GM12878 (cell line): ENCODE measurements at regions not wholly inside any gene's neighbourhood (a gene's known extent, or its start where the extent isn't known, plus 50 kb on each side); places are given as distances from the start of the nearest gene placed in this dataset.
"Not testable (repeated sequence)": the region's sequence is repeated elsewhere in the genome, so short reads cannot be mapped to it uniquely, and the experiment has no call there.

Source experiments
- ATAC-seq: fragments of 200-7000 bp; cut with Tn5 transposase; 3 replicates; pipeline ENCODE4 v1.9.1; 2020; ENCODE audit warnings: mild to moderate bottlenecking, moderate library complexity
- BruUV-seq: library from RNA; stranded (reverse); fragments of 400-500 nt; replicated peaks from 2 replicates; lab custom pipeline; 2021; lab: Mats Ljungman, UMichigan
- CTCF ChIA-PET: fragments of 300-600 bp; sonication (Branson Sonifier 250); formaldehyde crosslinking; extraction: SDS; loops from one replicate; lab custom pipeline; 2021; ENCODE audit warnings: inconsistent platforms; lab: Yijun Ruan, JAX
- POLR2A ChIA-PET: fragments of 350-600 bp; formaldehyde crosslinking; extraction: SDS; loops from one replicate; lab custom pipeline; 2021; ENCODE audit warnings: inconsistent platforms; lab: Charles Lee
- RAD21 ChIA-PET: fragments of 300-600 bp; sonication (Branson Sonifier 250); formaldehyde crosslinking; loops from one replicate; lab custom pipeline; 2023; ENCODE audit warnings: antibody characterized with exemption; ENCODE audit not compliant: unreplicated experiment; lab: Charles Lee
- SMC1A ChIA-PET: fragments of 300-600 bp; sonication (Branson Sonifier 250); formaldehyde crosslinking; loops from one replicate; lab custom pipeline; 2023; ENCODE audit not compliant: unreplicated experiment, uncharacterized antibody; lab: Charles Lee
- DNase-seq: peaks from one replicate; pipeline ENCODE4 v3.0.0-alpha.2; 2011; ENCODE audit warnings: low read depth, low spot score
- FAIRE-seq: peaks from 3 replicates; lab custom pipeline; 2011; peaks lifted over from hg19 to GRCh38; lab: Jason Lieb, UNC
- H2AFZ ChIP-seq: 2 replicates; pipeline ENCODE4 v1.6.0; 2011; ENCODE audit warnings: low read depth, low read length, control low read depth; ENCODE audit not compliant: control insufficient read depth
- H3K27ac ChIP-seq: 2 replicates; pipeline ENCODE4 v1.5.1; 2011; ENCODE audit warnings: control low read depth; ENCODE audit not compliant: control insufficient read depth, insufficient read depth
- H3K27me3 ChIP-seq, 2 experiments: replicated peaks in 1 of 2; 2 replicates each; pipeline versions ENCODE4 v1.6.0 to v1.6.1; 2011; ENCODE audit warnings: low read length in 1 of 2; ENCODE audit not compliant: control insufficient read depth in 2 of 2, insufficient read depth in 2 of 2
- H3K36me3 ChIP-seq, 2 experiments: 2 replicates each; pipeline ENCODE4 v1.5.1; 2011; ENCODE audit warnings: low read length in 1 of 2; ENCODE audit not compliant: control insufficient read depth in 2 of 2, insufficient read depth in 2 of 2
- H3K4me1 ChIP-seq: 2 replicates; pipeline ENCODE4 v1.6.1; 2011; ENCODE audit warnings: mild to moderate bottlenecking, low read length, moderate library complexity, mixed read lengths; ENCODE audit not compliant: control insufficient read depth, insufficient read depth
- H3K4me2 ChIP-seq: 2 replicates; pipeline ENCODE4 v1.6.0; 2011; ENCODE audit warnings: control low read depth; ENCODE audit not compliant: control insufficient read depth, insufficient read depth
- H3K4me3 ChIP-seq: fragments of 200-600 bp; sonication (generic); 2 replicates; pipeline ENCODE4 v1.5.1; 2016
- H3K79me2 ChIP-seq: 2 replicates; pipeline ENCODE4 v1.6.0; 2011; ENCODE audit warnings: low read length; ENCODE audit not compliant: control insufficient read depth, insufficient read depth
- H3K9ac ChIP-seq: 2 replicates; pipeline ENCODE4 v1.8.0; 2011; ENCODE audit warnings: low read length, control low read depth, mixed read lengths; ENCODE audit not compliant: control insufficient read depth, insufficient read depth
- H3K9me3 ChIP-seq: replicated peaks from 3 replicates; pipeline ENCODE4 v1.5.1; 2011; ENCODE audit warnings: mild to moderate bottlenecking, low read length; ENCODE audit not compliant: control insufficient read depth, insufficient read depth
- H4K20me1 ChIP-seq: 2 replicates; pipeline ENCODE4 v1.6.0; 2011; ENCODE audit not compliant: control insufficient read depth, insufficient read depth
- HSF1 ChIP-seq: fragments of 150-350 bp; IDR thresholded peaks from 2 replicates; pipeline ENCODE4 v1.6.1; 2014; ENCODE audit warnings: mild to moderate bottlenecking, low read depth, low read length
- IKZF1 ChIP-seq: fragments of 450-650 bp; conservative IDR thresholded peaks from 2 replicates; pipeline ENCODE4 v1.6.1; 2017; ENCODE audit warnings: antibody characterized with exemption, mild to moderate bottlenecking
- MEF2A ChIP-seq: IDR thresholded peaks from 2 replicates; pipeline ENCODE4 v1.6.1; 2011; ENCODE audit warnings: low read depth, mild to moderate bottlenecking, low read length, moderate library complexity; ENCODE audit not compliant: insufficient read depth
- POLR2AphosphoS5 ChIP-seq: IDR thresholded peaks from 2 replicates; pipeline ENCODE4 v1.6.1; 2011; ENCODE audit warnings: mild to moderate bottlenecking, low read length, inconsistent platforms
- RCOR1 ChIP-seq: conservative IDR thresholded peaks from 2 replicates; pipeline ENCODE4 v1.6.1; 2012; ENCODE audit warnings: low read depth, low read length, improper control_type of control experiment
- SIX5 ChIP-seq: IDR thresholded peaks from 2 replicates; pipeline ENCODE4 v1.6.1; 2011; ENCODE audit warnings: mild to moderate bottlenecking, low read depth, low read length, moderate library complexity; ENCODE audit not compliant: severe bottlenecking
- SMARCA5 ChIP-seq: fragments of 450-650 bp; IDR thresholded peaks from 2 replicates; pipeline ENCODE4 v1.6.1; 2017; ENCODE audit warnings: mild to moderate bottlenecking
- SREBF2 ChIP-seq: IDR thresholded peaks from 2 replicates; pipeline ENCODE4 v1.6.1; 2012; ENCODE audit warnings: mild to moderate bottlenecking, low read length
- SRF ChIP-seq, 2 experiments: IDR thresholded peaks; 2 replicates each; pipeline ENCODE4 v1.6.1; 2011; ENCODE audit warnings: low read depth in 2 of 2, low read length in 2 of 2, mild to moderate bottlenecking in 1 of 2, moderate library complexity in 1 of 2
- ZBED1 ChIP-seq: IDR thresholded peaks from 2 replicates; pipeline ENCODE4 v1.6.1; 2016; ENCODE audit warnings: borderline replicate concordance
- WGBS: methylation state at CpG from one replicate; pipeline ENCODE4 v1.1.6; 2016; ENCODE audit warnings: low lambda C conversion rate; ENCODE audit not compliant: insufficient replicate concordance, insufficient coverage; ENCODE audit errors: missing lambda C conversion rate; 5-methylcytosine and 5-hydroxymethylcytosine counted together
- in situ Hi-C: fragments of 300-500 bp; cut with MboI; formaldehyde crosslinking; loops from 9 replicates; pipeline ENCODE4 v1.14.3; 2018; ENCODE audit warnings: mixed read lengths
- intact Hi-C: fragments of 100-400 bp; cut with micrococcal nuclease; formaldehyde crosslinking; loops from one replicate; pipeline ENCODE4 v1.14.2; 2022; ENCODE audit not compliant: unreplicated experiment
- TF ChIP-seq, protein P1 (sequence below): fragments of 450-650 bp; IDR thresholded peaks from 2 replicates; pipeline ENCODE4 v1.6.1; 2014; ENCODE audit warnings: mild to moderate bottlenecking
- TF ChIP-seq, protein P2 (sequence below): fragments of 450-650 bp; IDR thresholded peaks from 2 replicates; pipeline ENCODE4 v1.6.1; 2018; ENCODE audit warnings: borderline replicate concordance, mild to moderate bottlenecking; ENCODE audit not compliant: partially characterized antibody

- POLR2A ChIA-PET, RAD21 ChIA-PET, FAIRE-seq, H4K20me1 ChIP-seq, BruUV-seq, CTCF ChIA-PET, H3K27me3 ChIP-seq, intact Hi-C loops, H3K27ac ChIP-seq, H3K4me2 ChIP-seq, H3K4me1 ChIP-seq, H3K4me3 ChIP-seq, DNase-seq, H3K9me3 ChIP-seq, H3K79me2 ChIP-seq, H3K36me3 ChIP-seq, in situ Hi-C loops, ATAC-seq, H2AFZ ChIP-seq, SMC1A ChIA-PET, H3K9ac ChIP-seq: not testable (repeated sequence)
- 44% methylated on average over 7 of the region's 7 CpGs for WGBS
Measured at GRCh38 chr3:157845839-157846238, 260.4 kb downstream of the SHOX2 start.

GRCh38 chr3:157844800-157845565 lies 261.2 kb downstream of the SHOX2 start:
- no peaks in the 10 kb centered on the region for H4K20me1 ChIP-seq
- H3K4me1 ChIP-seq = no peaks in the 10 kb centered on the region
- POLR2A ChIA-PET = no interaction called here
- no peak overlapping the region for H2AFZ ChIP-seq
- CTCF ChIA-PET = no interaction called here
- SMC1A ChIA-PET = no interaction called here
- FAIRE-seq (no peak), DNase-seq (no peak), ATAC-seq (no peak)
- H3K4me2 ChIP-seq = no peak overlapping the region
- H3K9ac ChIP-seq = no peak overlapping the region
- H3K9me3 ChIP-seq = no peaks in the 10 kb centered on the region
- 2% methylated on average over 4 of the region's 4 CpGs for WGBS
- H3K36me3 ChIP-seq = no peaks in the 10 kb centered on the region
- no peak overlapping the region for H3K27ac ChIP-seq
- BruUV-seq = no TSS peak
- no peaks in the 10 kb centered on the region for H3K79me2 ChIP-seq
- intact Hi-C loops = no loop called here
- no peaks in the 10 kb centered on the region; a peak in 1 of 4 replicates for H3K27me3 ChIP-seq
- in situ Hi-C loops = no loop called here
- RAD21 ChIA-PET = no interaction called here
- H3K4me3 ChIP-seq = no peak overlapping the region
- TF ChIP-seq MEF2A (no peak), SREBF2 (no peak), ZBED1 (no peak), SRF (IDR thresholded peaks at IDR 0.05; ENCODE audit: low read depth in 2 of 2, low read length in 2 of 2) (no peak), SIX5 (no peak), RCOR1 (no peak), SMARCA5 (no peak), HSF1 (no peak), POLR2AphosphoS5 (no peak), IKZF1 (no peak)
- TF ChIP-seq, protein P1, sequence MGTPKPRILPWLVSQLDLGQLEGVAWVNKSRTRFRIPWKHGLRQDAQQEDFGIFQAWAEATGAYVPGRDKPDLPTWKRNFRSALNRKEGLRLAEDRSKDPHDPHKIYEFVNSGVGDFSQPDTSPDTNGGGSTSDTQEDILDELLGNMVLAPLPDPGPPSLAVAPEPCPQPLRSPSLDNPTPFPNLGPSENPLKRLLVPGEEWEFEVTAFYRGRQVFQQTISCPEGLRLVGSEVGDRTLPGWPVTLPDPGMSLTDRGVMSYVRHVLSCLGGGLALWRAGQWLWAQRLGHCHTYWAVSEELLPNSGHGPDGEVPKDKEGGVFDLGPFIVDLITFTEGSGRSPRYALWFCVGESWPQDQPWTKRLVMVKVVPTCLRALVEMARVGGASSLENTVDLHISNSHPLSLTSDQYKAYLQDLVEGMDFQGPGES = no peak
- TF ChIP-seq, protein P2, sequence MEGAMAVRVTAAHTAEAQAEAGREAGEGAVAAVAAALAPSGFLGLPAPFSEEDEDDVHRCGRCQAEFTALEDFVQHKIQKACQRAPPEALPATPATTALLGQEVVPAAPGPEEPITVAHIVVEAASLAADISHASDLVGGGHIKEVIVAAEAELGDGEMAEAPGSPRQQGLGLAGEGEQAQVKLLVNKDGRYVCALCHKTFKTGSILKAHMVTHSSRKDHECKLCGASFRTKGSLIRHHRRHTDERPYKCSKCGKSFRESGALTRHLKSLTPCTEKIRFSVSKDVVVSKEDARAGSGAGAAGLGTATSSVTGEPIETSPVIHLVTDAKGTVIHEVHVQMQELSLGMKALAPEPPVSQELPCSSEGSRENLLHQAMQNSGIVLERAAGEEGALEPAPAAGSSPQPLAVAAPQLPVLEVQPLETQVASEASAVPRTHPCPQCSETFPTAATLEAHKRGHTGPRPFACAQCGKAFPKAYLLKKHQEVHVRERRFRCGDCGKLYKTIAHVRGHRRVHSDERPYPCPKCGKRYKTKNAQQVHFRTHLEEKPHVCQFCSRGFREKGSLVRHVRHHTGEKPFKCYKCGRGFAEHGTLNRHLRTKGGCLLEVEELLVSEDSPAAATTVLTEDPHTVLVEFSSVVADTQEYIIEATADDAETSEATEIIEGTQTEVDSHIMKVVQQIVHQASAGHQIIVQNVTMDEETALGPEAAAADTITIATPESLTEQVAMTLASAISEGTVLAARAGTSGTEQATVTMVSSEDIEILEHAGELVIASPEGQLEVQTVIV = no peak
